K562 (cell line): ENCODE measurements at regions not wholly inside any gene's neighbourhood (a gene's known extent, or its start where the extent isn't known, plus 50 kb on each side); places are given as distances from the start of the nearest gene placed in this dataset.
A peak's percentile ranks its signal among the peaks of the same experiment; 100 is the strongest.

Source experiments
- ASH1L ChIP-seq: fragments of 450-650 bp; IDR thresholded peaks from 2 replicates; pipeline ENCODE4 v1.6.1; 2018; ENCODE audit warnings: borderline replicate concordance, mild to moderate bottlenecking, low read depth; ENCODE audit not compliant: partially characterized antibody
- ATF2 ChIP-seq: sonication (generic); formaldehyde crosslinking; IDR thresholded peaks from 2 replicates; pipeline ENCODE4 v1.8.1; 2022; ENCODE audit warnings: missing genetic modification reagents
- ATF3 ChIP-seq, 2 experiments: fragments of 450-650 bp in 1 of 2; sonication (generic) in 1 of 2; formaldehyde crosslinking in 1 of 2; IDR thresholded peaks in 1 of 2; conservative IDR thresholded peaks in 1 of 2; 2 replicates each; pipeline versions ENCODE4 v1.6.1 to v1.8.1; 2016 to 2023; ENCODE audit warnings: mild to moderate bottlenecking in 2 of 2, moderate library complexity in 2 of 2, inconsistent platforms in 1 of 2, missing genetic modification reagents in 1 of 2
- CCNT2 ChIP-seq: IDR thresholded peaks from 2 replicates; pipeline ENCODE4 v1.6.1; 2011; ENCODE audit warnings: borderline replicate concordance, low read depth, mild to moderate bottlenecking, moderate library complexity, mixed read lengths, low read length; ENCODE audit not compliant: insufficient read length; ENCODE audit errors: extremely low read depth
- FOXP1 ChIP-seq: sonication (generic); formaldehyde crosslinking; IDR thresholded peaks from 2 replicates; pipeline ENCODE4 v1.8.0; 2022; ENCODE audit warnings: mild to moderate bottlenecking, missing genetic modification reagents
- HOMEZ ChIP-seq: fragments of 250-450 bp; sonication (Bioruptor Pico); IDR thresholded peaks from 2 replicates; pipeline ENCODE4 v1.4.0; 2020; ENCODE audit warnings: mild to moderate bottlenecking, moderate library complexity
- PRPF4 ChIP-seq: fragments of 200-400 bp; formaldehyde crosslinking; IDR thresholded peaks from one replicate; pipeline ENCODE4 v1.6.1; 2017; ENCODE audit warnings: low read length, low read depth, mild to moderate bottlenecking; ENCODE audit not compliant: insufficient read depth, poor library complexity, severe bottlenecking
- PTTG1 ChIP-seq: fragments of 450-650 bp; IDR thresholded peaks from 2 replicates; pipeline ENCODE4 v1.6.1; 2016; ENCODE audit warnings: low read depth, mild to moderate bottlenecking, missing genetic modification characterization, missing compliant biosample characterization
- RBM34 ChIP-seq: fragments of 200-400 bp; formaldehyde crosslinking; IDR thresholded peaks from 2 replicates; pipeline ENCODE4 v1.6.1; 2018; ENCODE audit warnings: low read length, borderline replicate concordance; ENCODE audit not compliant: insufficient read depth
- TBL1XR1 ChIP-seq, 2 experiments: IDR thresholded peaks; 2 replicates each; pipeline ENCODE4 v1.6.1; 2012; ENCODE audit warnings: improper control_type of control experiment in 2 of 2, low read length in 2 of 2, mild to moderate bottlenecking in 1 of 2
- TEAD1 ChIP-seq, 2 experiments: fragments of 450-650 bp in 1 of 2; sonication (generic) in 1 of 2; formaldehyde crosslinking; IDR thresholded peaks; 2 replicates each; pipeline versions ENCODE4 v1.4.0 to v1.8.0; 2020 to 2022; ENCODE audit warnings: mild to moderate bottlenecking in 2 of 2, missing genetic modification reagents in 1 of 2
- TRIM25 ChIP-seq: fragments of 450-650 bp; IDR thresholded peaks from 2 replicates; pipeline ENCODE4 v1.7.0; 2016; ENCODE audit warnings: borderline replicate concordance
- ZC3H4 ChIP-seq: sonication (generic); formaldehyde crosslinking; IDR thresholded peaks from 2 replicates; pipeline ENCODE4 v1.9.0; 2021; ENCODE audit warnings: missing genetic modification reagents, borderline replicate concordance
- ZNF445 ChIP-seq: fragments of 250-450 bp; sonication (Bioruptor Pico); IDR thresholded peaks from 2 replicates; pipeline ENCODE4 v1.4.0; 2020; ENCODE audit warnings: low read depth, mild to moderate bottlenecking, moderate library complexity
- ZNF609 ChIP-seq: sonication (generic); formaldehyde crosslinking; IDR thresholded peaks from 2 replicates; pipeline ENCODE4 v1.8.1; 2023; ENCODE audit warnings: missing genetic modification reagents, mild to moderate bottlenecking, borderline replicate concordance

GRCh38 chr5:94094793-94095441 lies 353.5 kb upstream of the POU5F2 start (continued):
- TF ChIP-seq HOMEZ (CRISPR knock-in tag) (no peak), ATF2 (CRISPR knock-in tag) (peak; percentile 85; the same call in 1 of the 2 replicates), FOXP1 (no peak), TRIM25 (no peak), PTTG1 (tag) (no peak), RBM34 (no peak), ZNF609 (CRISPR knock-in tag) (no peak), ZNF445 (no peak), ASH1L (no peak), PRPF4 (no peak), CCNT2 (peak; percentile 69), ATF3 (IDR thresholded peaks at IDR 0.05) (peak; percentile 83), ATF3 (CRISPR knock-in tag; conservative IDR thresholded peaks at IDR 0.05) (no peak), TEAD1 (CRISPR knock-in tag; IDR thresholded peaks at IDR 0.05) (peak in 1 of 2 experiments; percentile 50; a peak in 1 of 4 replicates), TBL1XR1 (IDR thresholded peaks at IDR 0.05; ENCODE audit: low read length in 2 of 2) (no peak; a peak in 1 of 4 replicates), ZC3H4 (no peak)
